H1 (cell line): ENCODE measurements at regions not wholly inside any gene's neighbourhood (a gene's known extent, or its start where the extent isn't known, plus 50 kb on each side); places are given as distances from the start of the nearest gene placed in this dataset.

Source experiments
- CTCF ChIA-PET: fragments of 300-600 bp; sonication (Branson Sonifier 250); formaldehyde crosslinking; loops from one replicate; lab custom pipeline; 2021; ENCODE audit not compliant: partially characterized antibody; lab: Charles Lee
- POLR2A ChIA-PET: fragments of 300-600 bp; sonication (Branson Sonifier 250); formaldehyde crosslinking; loops from one replicate; lab custom pipeline; 2021; ENCODE audit warnings: inconsistent platforms; ENCODE audit not compliant: partially characterized antibody; lab: Charles Lee
- DNase-seq, 2 experiments: peaks; one replicate each; pipeline versions ENCODE4 v3.0.0 to v3.0.0-alpha.2; 2010 to 2022; ENCODE audit warnings: low spot score in 2 of 2, low read depth in 1 of 2, mixed read lengths in 1 of 2
- FAIRE-seq: peaks from 2 replicates; lab custom pipeline; 2011; peaks lifted over from hg19 to GRCh38; lab: Jason Lieb, UNC
- H2AFZ ChIP-seq: 2 replicates; pipeline ENCODE4 v1.8.1; 2012; ENCODE audit warnings: low read length, inconsistent platforms
- H2AK5ac ChIP-seq: 2 replicates; pipeline ENCODE4 v1.6.1; 2013; ENCODE audit warnings: low read depth, low read length
- H2BK120ac ChIP-seq: replicated peaks from 2 replicates; pipeline ENCODE3; 2013; ENCODE audit warnings: low read depth, low read length, inconsistent platforms
- H2BK12ac ChIP-seq: 2 replicates; pipeline ENCODE4 v1.6.1; 2013; ENCODE audit warnings: low read depth, low read length
- H2BK15ac ChIP-seq: 2 replicates; pipeline ENCODE4 v1.6.1; 2013; ENCODE audit warnings: low read length
- H2BK20ac ChIP-seq: 2 replicates; pipeline ENCODE4 v1.6.1; 2013; ENCODE audit warnings: low read length
- H2BK5ac ChIP-seq: 2 replicates; pipeline ENCODE4 v1.6.1; 2013; ENCODE audit warnings: low read depth, low read length
- H3K14ac ChIP-seq: 2 replicates; pipeline ENCODE4 v1.6.1; 2013; ENCODE audit warnings: inconsistent platforms; ENCODE audit not compliant: insufficient read length
- H3K18ac ChIP-seq: 2 replicates; pipeline ENCODE4 v1.6.1; 2013; ENCODE audit warnings: low read length; ENCODE audit errors: extremely low read depth
- H3K23ac ChIP-seq: 2 replicates; pipeline ENCODE4 v1.6.1; 2013; ENCODE audit warnings: inconsistent platforms; ENCODE audit not compliant: insufficient read length
- H3K23me2 ChIP-seq: 2 replicates; pipeline ENCODE4 v1.6.1; 2013; ENCODE audit warnings: low read depth, low read length
- H3K27ac ChIP-seq: 2 replicates; pipeline ENCODE4 v1.6.1; 2011; ENCODE audit warnings: low read depth, low read length, inconsistent platforms
- H3K27me3 ChIP-seq, 4 experiments: replicated peaks in 1 of 4; 1 replicate in 1 of 4; 2 replicates in 3 of 4; pipeline versions ENCODE4 v1.6.1 to v1.8.1; 2011 to 2013; ENCODE audit warnings: low read length in 3 of 4, mild to moderate bottlenecking in 3 of 4, inconsistent platforms in 2 of 4, mixed read lengths in 2 of 4, moderate library complexity in 1 of 4; ENCODE audit not compliant: control insufficient read depth in 3 of 4, insufficient read depth in 3 of 4; ENCODE audit errors: extremely low read depth in 1 of 4
- H3K36me3 ChIP-seq, 4 experiments: 2 replicates each; pipeline versions ENCODE4 v1.6.1 to v1.8.1; 2011 to 2013; ENCODE audit warnings: mild to moderate bottlenecking in 4 of 4, low read length in 3 of 4, moderate library complexity in 2 of 4, control low read depth in 1 of 4, inconsistent platforms in 1 of 4; ENCODE audit not compliant: insufficient read depth in 4 of 4, control insufficient read depth in 2 of 4
- H3K4ac ChIP-seq: replicated peaks from 2 replicates; pipeline ENCODE3; 2013; ENCODE audit warnings: low read length, low read depth, mixed read lengths, inconsistent platforms; ENCODE audit not compliant: insufficient read length
- H3K4me1 ChIP-seq, 4 experiments: replicated peaks in 1 of 4; 1 replicate in 1 of 4; 2 replicates in 3 of 4; pipeline versions ENCODE4 v1.6.1 to v1.8.1; 2011 to 2013; ENCODE audit warnings: low read length in 3 of 4, inconsistent platforms in 2 of 4, mixed read lengths in 1 of 4; ENCODE audit not compliant: insufficient read depth in 4 of 4, control insufficient read depth in 3 of 4
- H3K4me2 ChIP-seq, 2 experiments: 2 replicates each; pipeline versions ENCODE4 v1.6.1 to v1.8.1; 2011 to 2013; ENCODE audit warnings: low read depth in 2 of 2, low read length in 2 of 2, control low read depth in 1 of 2, inconsistent platforms in 1 of 2, mild to moderate bottlenecking in 1 of 2; ENCODE audit not compliant: insufficient read depth in 1 of 2
- H3K4me3 ChIP-seq, 4 experiments: fragments of 200-600, 300-600 bp in 1 of 4; sonication (generic), shearing (Covaris generic), sonication (Bioruptor Twin) in 1 of 4; 2 replicates each; pipeline versions ENCODE4 v1.5.1 to v1.8.1; 2011 to 2016; ENCODE audit warnings: low read length in 4 of 4, low read depth in 3 of 4, control low read depth in 2 of 4, inconsistent platforms in 2 of 4, mild to moderate bottlenecking in 2 of 4, mixed read lengths in 1 of 4, moderate library complexity in 1 of 4; ENCODE audit not compliant: insufficient read depth in 2 of 4; ENCODE audit errors: extremely low read depth in 1 of 4
- H3K56ac ChIP-seq: replicated peaks from 2 replicates; pipeline ENCODE3; 2013; ENCODE audit warnings: low read depth, mild to moderate bottlenecking, mixed read lengths, low read length, inconsistent platforms; ENCODE audit not compliant: insufficient read length
- H3K79me1 ChIP-seq: 2 replicates; pipeline ENCODE4 v1.6.1; 2013; ENCODE audit warnings: low read depth, low read length, control low read depth
- H3K79me2 ChIP-seq, 2 experiments: 2 replicates each; pipeline versions ENCODE4 v1.6.1 to v1.8.1; 2012 to 2013; ENCODE audit warnings: low read length in 2 of 2, mild to moderate bottlenecking in 2 of 2, inconsistent platforms in 1 of 2; ENCODE audit not compliant: insufficient read depth in 2 of 2, control insufficient read depth in 1 of 2
- H3K9ac ChIP-seq, 4 experiments: replicated peaks in 1 of 4; 1 replicate in 1 of 4; 2 replicates in 3 of 4; pipeline versions ENCODE4 v1.6.1 to v1.8.1; 2011 to 2013; ENCODE audit warnings: low read depth in 3 of 4, low read length in 3 of 4, control low read depth in 2 of 4, mild to moderate bottlenecking in 2 of 4, moderate library complexity in 2 of 4, inconsistent platforms in 1 of 4; ENCODE audit errors: extremely low read depth in 1 of 4
- H3K9me3 ChIP-seq, 2 experiments: 2 replicates each; pipeline versions ENCODE4 v1.6.1 to v1.8.1; 2012 to 2013; ENCODE audit warnings: mild to moderate bottlenecking in 2 of 2, moderate library complexity in 2 of 2, control low read depth in 1 of 2, inconsistent platforms in 1 of 2, low read depth in 1 of 2, low read length in 1 of 2, mixed read lengths in 1 of 2; ENCODE audit not compliant: insufficient read depth in 2 of 2
- H4K20me1 ChIP-seq, 2 experiments: replicated peaks in 1 of 2; 2 replicates each; pipeline versions ENCODE3 to v1.8.1; 2011 to 2013; ENCODE audit warnings: inconsistent platforms in 2 of 2, low read length in 2 of 2, mild to moderate bottlenecking in 1 of 2; ENCODE audit not compliant: insufficient read depth in 2 of 2, control insufficient read depth in 1 of 2
- H4K5ac ChIP-seq: 2 replicates; pipeline ENCODE4 v1.6.1; 2013; ENCODE audit warnings: low read length, low read depth, mixed read lengths, inconsistent platforms; ENCODE audit not compliant: insufficient read length
- H4K8ac ChIP-seq: 2 replicates; pipeline ENCODE4 v1.8.0; 2013; ENCODE audit warnings: mild to moderate bottlenecking, moderate library complexity, low read length, inconsistent platforms; ENCODE audit not compliant: insufficient read depth; ENCODE audit errors: extremely low read depth
- H4K91ac ChIP-seq: replicated peaks from 2 replicates; pipeline ENCODE3; 2013; ENCODE audit warnings: low read length, mixed read lengths, inconsistent platforms; ENCODE audit not compliant: insufficient read length
- BACH1 ChIP-seq: IDR thresholded peaks from 2 replicates; pipeline ENCODE4 v1.6.1; 2012; ENCODE audit warnings: low read length, improper control_type of control experiment
- BRCA1 ChIP-seq: IDR thresholded peaks from 2 replicates; pipeline ENCODE4 v1.6.1; 2012; ENCODE audit warnings: low read depth, low read length, improper control_type of control experiment
- CEBPB ChIP-seq: IDR thresholded peaks from 2 replicates; pipeline ENCODE4 v1.6.1; 2012; ENCODE audit warnings: low read depth, low read length
- HDAC6 ChIP-seq: IDR thresholded peaks from one replicate; pipeline ENCODE4 v1.7.1; 2012; ENCODE audit warnings: low read depth, mild to moderate bottlenecking, inconsistent platforms, low read length, moderate library complexity
- RNF2 ChIP-seq: fragments of 200-900, 300-1000 bp; sonication (generic); IDR thresholded peaks from 2 replicates; pipeline ENCODE4 v1.7.1; 2016; ENCODE audit warnings: borderline replicate concordance, low read depth, mild to moderate bottlenecking, antibody characterized with exemption, low read length; ENCODE audit not compliant: poor library complexity, severe bottlenecking; ENCODE audit errors: missing control alignments
- SIRT6 ChIP-seq: IDR thresholded peaks from one replicate; pipeline ENCODE4 v1.7.1; 2012; ENCODE audit warnings: low read length, inconsistent platforms
- SIX5 ChIP-seq: IDR thresholded peaks from 2 replicates; pipeline ENCODE4 v1.6.1; 2011; ENCODE audit warnings: mild to moderate bottlenecking, low read depth, low read length
- SP4 ChIP-seq: IDR thresholded peaks from 2 replicates; pipeline ENCODE4 v1.6.1; 2012; ENCODE audit warnings: low read length, inconsistent platforms
- SRF ChIP-seq: IDR thresholded peaks from 2 replicates; pipeline ENCODE4 v1.6.1; 2011; ENCODE audit warnings: mild to moderate bottlenecking, low read depth, low read length, moderate library complexity
- TAF1 ChIP-seq: IDR thresholded peaks from 2 replicates; pipeline ENCODE4 v1.6.1; 2011; ENCODE audit warnings: mild to moderate bottlenecking, low read depth, low read length
- TCF12 ChIP-seq: IDR thresholded peaks from 2 replicates; pipeline ENCODE4 v1.6.1; 2011; ENCODE audit warnings: low read depth, mild to moderate bottlenecking, low read length
- YY1 ChIP-seq: IDR thresholded peaks from 2 replicates; pipeline ENCODE4 v1.6.1; 2011; ENCODE audit warnings: low read depth, mild to moderate bottlenecking, low read length
- WGBS, 2 experiments: shearing (Covaris generic) in 1 of 2; methylation state at CpG; one replicate each; pipeline versions ENCODE4 v1.1.6 to v1.1.7; 2013 to 2015; ENCODE audit warnings: low lambda C conversion rate in 2 of 2, mixed read lengths in 2 of 2, inconsistent platforms in 1 of 2, low coverage in 1 of 2, missing lambda C conversion rate in 1 of 2; ENCODE audit not compliant: insufficient replicate concordance in 2 of 2, insufficient coverage in 1 of 2, insufficient read length in 1 of 2; ENCODE audit errors: extremely low coverage in 1 of 2, missing lambda C conversion rate in 1 of 2; 5-methylcytosine and 5-hydroxymethylcytosine counted together

DNA sequence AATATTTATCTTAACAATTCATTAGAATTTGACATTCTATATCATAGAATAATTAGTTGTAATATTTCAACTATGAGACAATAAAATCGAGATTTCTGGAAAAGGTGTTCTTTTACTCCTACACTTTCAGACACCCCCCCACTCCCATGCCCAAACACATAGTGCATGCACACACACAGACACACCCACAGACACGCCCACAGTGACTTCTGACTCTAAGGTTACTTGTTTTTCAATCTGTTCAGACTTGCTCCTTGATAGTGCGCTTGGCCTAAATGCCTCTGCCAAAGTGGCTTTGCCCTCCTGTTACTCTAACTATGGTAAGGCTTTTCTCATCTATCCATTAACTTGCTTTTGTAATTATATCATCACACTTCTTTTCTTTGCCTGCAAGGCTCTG lies 144.0 kb upstream of the PPP1R3A start:
- H3K27ac ChIP-seq, result no peak overlapping the region
- H2AK5ac ChIP-seq, result no peak overlapping the region
- no peak overlapping the region for H2BK20ac ChIP-seq
- no peak overlapping the region for H3K18ac ChIP-seq
- H3K79me2 ChIP-seq, result no peaks in the 10 kb centered on the region
- H3K79me1 ChIP-seq, result no peaks in the 10 kb centered on the region
- H3K36me3 ChIP-seq, result no peaks in the 10 kb centered on the region
- no peak overlapping the region for H2BK5ac ChIP-seq
- no peak overlapping the region for H3K9ac ChIP-seq
- no peak overlapping the region for H2BK120ac ChIP-seq
- H4K91ac ChIP-seq, result no peak overlapping the region
- no peaks in the 10 kb centered on the region for H3K4me1 ChIP-seq
- 0 out of 2 replicates have a peak overlapping the region, but pooled peaks have one; percentile 53 for H2AFZ ChIP-seq
- no peak overlapping the region for H3K4ac ChIP-seq
- no peaks in the 10 kb centered on the region for H3K23me2 ChIP-seq
- no peaks in the 10 kb centered on the region for H4K20me1 ChIP-seq
- no peak overlapping the region for H2BK15ac ChIP-seq
- no peaks in the 10 kb centered on the region for H3K27me3 ChIP-seq
- H3K4me3 ChIP-seq, result no peak overlapping the region
- FAIRE-seq (no peak), DNase-seq (no peak)
- 90% methylated on average over 3 of the region's 3 CpGs; no CpG with 5 or more reads in 1 of the 2 experiments for WGBS, 2 experiments
- no peak overlapping the region for H2BK12ac ChIP-seq
- no peak overlapping the region for H4K8ac ChIP-seq
- POLR2A ChIA-PET, result no interaction called here
- H3K14ac ChIP-seq, result no peak overlapping the region
- no peak overlapping the region for H3K56ac ChIP-seq
- no peak overlapping the region for H3K23ac ChIP-seq
- CTCF ChIA-PET, result no interaction called here
- TF ChIP-seq SIRT6, result no peak
- TF ChIP-seq BACH1, result no peak
- no peak for TF ChIP-seq SP4
- no peak for TF ChIP-seq YY1
- TF ChIP-seq SIX5, result no peak
- no peak for TF ChIP-seq SRF
- no peak for TF ChIP-seq TCF12
- TF ChIP-seq BRCA1, result no peak
- TF ChIP-seq RNF2, result no peak
- TF ChIP-seq TAF1, result no peak
- TF ChIP-seq CEBPB, result no peak
- TF ChIP-seq HDAC6, result no peak
- no peak overlapping the region for H4K5ac ChIP-seq
- no peak overlapping the region for H3K4me2 ChIP-seq
- H3K9me3 ChIP-seq, result no peaks in the 10 kb centered on the region
